Dermis blood vessel endothelial cell (primary cell): ENCODE measurements at regions not wholly inside any gene's neighbourhood (a gene's known extent, or its start where the extent isn't known, plus 50 kb on each side); places are given as distances from the start of the nearest gene placed in this dataset.

Experiments
- DNase-seq: peaks from one replicate; pipeline ENCODE4 v3.0.0; 2010

DNA sequence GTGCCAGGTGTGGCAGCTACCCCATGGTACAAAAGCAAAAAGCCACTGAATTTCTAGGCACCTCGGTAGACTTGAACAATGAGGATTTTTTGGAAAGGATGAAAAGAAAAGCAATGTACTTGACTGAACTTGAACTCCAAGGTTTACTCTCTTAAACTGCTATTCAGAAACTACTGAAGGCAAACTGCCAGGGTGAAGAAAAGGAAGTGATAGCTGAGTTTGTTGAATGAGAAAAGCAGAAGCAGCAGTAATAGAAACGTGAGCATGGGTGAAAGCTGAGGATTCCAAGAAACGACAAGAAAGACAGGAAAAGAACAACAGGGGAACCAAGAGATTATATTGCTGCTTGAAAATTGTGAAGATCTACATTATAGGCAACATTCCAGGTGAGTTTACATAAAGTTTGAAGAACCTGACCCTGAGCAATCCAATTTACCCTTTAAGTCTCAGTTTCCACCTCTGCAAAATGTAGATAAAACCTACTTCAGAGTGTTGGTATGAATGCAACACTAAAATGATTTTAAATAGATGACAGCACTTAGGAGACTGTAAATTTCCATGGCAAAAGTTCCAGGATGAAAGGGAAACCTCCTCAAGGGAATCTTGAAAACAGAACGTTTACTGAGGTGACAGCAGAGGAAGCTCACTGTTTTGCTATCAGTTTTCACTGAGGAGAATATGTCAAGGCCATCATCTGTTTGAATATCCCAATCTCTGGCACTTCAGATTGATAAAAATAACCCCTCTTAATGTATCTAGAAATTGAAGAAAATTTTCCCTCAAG is 245.8 kb downstream of the SPATA31D1 start:
- no peak for DNase-seq

GRCh38 chr9:82242285-82242963 is 253.9 kb downstream of the SPATA31D1 start:
- no peak for DNase-seq

DNA sequence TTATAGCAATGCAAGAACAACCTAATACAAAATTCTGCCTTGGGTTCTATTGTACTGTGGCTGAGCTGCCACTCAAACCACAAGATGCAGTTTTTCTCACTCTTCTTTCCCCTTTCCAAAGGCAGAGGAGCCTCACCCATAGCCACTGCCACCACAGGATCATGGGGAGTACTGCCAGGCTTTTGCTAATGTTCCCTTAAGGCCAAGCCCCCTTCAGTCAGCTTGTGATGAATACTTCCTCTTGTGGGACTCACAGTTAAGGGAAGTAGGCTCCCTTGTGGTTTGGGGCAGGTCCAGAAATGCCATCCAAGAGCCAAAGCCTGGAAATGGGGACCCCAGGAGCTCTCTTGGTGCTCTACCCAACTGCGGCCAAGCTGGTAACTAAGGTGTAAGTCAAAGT is 258.7 kb downstream of the SPATA31D1 start:
- no peak for DNase-seq

- no peak for DNase-seq
Observed at GRCh38 chr9:82252116-82252515, 263.5 kb downstream of the SPATA31D1 start.

DNA sequence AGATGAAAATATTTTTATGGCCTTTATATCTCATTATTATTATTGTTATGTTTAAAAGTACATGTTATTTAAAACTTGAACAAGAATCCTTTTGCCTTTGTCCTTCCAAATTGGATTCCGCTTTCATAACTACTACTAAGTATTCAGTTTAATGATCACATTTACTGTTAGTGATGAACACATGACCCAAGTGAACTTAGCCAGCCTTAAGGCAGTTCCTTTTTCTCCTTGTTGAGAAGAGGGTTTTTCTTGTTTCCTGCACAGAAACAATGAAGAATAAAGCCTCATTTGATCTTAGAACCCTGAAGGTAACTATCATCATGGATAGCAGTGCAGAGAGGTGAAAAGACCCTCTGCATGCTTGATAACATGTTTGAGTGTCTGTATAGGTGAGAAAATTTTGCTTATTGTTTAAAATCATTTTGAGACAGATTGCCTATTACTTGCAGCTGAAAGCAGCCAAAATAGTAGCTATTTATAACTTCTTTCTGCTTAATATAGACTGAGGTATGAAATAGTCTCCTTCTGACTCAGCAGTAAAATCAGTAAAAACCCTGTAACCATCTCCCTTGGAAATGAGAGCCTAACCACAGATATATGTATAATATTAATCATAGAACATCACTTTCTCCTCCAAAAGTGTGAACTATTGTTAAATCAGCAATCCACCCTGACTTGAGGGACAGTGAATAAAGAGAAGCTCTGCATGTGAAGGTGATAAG is 266.2 kb downstream of the SPATA31D1 start:
- no peak for DNase-seq

- DNase-seq = no peak
Observed at GRCh38 chr9:82255481-82256176, 267.1 kb downstream of the SPATA31D1 start.

- DNase-seq = no peak
Observed at GRCh38 chr9:82260691-82261090, 272.1 kb downstream of the SPATA31D1 start.

DNA sequence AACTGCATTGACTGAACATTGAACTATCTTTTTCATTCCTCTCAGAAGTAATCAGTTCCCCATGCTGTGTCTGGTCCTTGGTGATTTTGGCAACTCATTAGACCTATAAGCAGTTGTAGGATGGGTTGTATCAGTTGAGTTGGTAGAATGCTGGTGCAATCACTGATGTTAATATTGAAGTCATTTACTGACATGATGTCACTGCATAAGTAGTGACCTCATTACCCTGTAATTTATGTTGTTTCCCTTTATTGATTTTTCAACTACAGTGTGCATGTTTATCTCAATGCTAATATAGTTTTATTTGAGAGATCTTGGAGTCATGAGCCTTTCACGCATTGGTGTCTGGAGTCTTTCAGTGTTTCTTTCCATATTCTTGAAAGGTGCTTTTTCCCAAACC is 275.0 kb downstream of the SPATA31D1 start:
- no peak for DNase-seq

DNA sequence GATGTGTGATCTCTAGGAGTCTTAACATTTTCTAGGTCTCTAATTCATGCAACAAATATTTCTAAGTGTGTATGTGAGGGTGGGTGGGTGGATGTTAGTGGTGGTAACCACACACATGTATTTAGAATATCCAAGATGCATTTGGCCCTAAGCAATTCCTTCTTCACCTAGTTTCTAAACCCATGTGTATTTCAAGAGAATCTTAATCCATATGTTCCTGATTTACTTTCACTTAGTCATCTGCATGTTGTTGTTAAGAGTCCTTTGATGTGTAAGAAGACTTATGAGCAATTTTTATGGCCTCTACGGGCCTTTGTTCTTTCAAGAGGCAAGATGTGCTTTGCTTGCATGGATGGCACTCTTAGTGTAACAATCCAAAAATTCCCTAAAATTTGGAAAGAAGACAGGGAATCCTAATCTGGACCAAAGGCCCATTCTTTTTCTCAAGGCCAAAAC is 282.6 kb downstream of the SPATA31D1 start:
- no peak for DNase-seq

DNA sequence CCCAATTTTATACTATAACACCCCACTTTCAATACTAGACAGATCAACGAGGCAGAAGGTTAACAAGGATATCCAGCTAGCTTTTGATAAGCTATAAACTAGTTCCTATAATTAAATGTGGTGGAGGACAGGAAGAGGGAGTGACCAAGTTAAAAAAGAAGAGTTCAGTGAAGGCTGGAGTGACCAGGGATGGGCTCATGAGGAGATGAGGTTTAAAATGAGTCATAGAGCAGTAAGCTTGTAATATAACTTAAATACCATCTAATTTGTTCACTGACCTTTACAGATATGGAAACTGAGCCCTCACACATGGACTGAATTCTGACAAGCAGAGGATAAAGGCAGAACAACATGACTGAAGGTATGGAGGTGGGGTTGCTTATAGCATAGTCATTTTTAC is 284.5 kb downstream of the SPATA31D1 start:
- DNase-seq = no peak

GRCh38 chr9:82275258-82275927 is 286.8 kb downstream of the SPATA31D1 start:
- DNase-seq = no peak

- DNase-seq = no peak
Observed at GRCh38 chr9:82281066-82281465, 292.5 kb downstream of the SPATA31D1 start.

DNA sequence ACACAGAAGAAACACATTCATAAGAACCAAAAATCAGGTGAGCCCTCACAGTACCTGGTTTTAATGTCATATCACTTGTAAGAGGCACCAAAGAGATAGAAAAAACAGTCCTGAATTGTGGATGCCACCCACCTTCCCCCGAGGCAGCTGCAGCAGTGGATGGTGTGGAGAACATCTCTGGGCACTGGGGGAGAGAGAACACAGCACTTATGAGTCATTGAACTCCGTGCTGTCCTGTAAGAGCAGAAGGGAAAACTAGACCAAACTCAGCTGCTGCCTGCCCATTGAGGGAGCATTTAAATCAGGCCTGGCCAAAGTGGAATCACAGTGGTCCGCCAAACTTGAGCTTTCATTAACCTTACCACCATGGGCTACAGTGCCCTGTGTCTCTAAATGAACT is 296.2 kb downstream of the SPATA31D1 start:
- no peak for DNase-seq

DNA sequence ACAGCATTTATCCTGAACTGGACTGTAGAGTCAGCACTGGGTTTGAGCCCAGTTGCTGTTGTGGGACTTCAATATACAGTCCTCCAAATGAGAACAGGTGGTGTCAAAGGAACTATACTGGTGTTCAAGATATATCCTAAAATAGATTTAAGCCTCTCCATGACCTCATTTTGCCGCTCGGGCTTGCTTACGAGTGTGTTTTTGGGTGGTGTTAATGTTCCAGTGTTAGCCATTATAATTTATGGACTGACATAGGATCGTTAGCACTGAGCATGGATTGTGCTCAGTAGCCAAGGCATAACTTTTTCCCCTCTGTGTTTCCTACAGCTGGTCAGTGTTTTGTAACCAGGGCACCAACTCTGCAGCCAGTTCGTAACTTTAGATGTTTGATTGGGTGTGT is 306.6 kb downstream of the SPATA31D1 start:
- no peak for DNase-seq

DNA sequence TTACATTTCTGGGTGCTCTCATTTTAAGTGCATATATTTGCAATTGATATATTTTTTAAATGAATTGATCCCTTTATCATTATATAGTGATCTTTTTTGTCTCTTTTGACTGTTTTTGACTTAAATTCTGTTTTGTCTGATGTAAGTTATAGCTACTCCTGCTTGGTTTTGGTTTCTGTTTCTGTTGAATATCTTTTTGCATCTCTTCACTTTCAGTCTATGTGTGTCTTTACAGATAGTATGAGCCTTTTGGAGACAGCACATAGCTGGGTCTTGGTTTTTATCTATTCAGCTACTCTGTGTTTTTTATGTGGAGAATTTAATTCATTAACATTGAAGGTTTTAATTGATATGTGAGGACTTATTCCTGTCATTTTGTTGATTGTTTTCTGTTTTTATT is 311.3 kb downstream of the SPATA31D1 start:
- no peak for DNase-seq

- DNase-seq = no peak
Observed at GRCh38 chr9:82302968-82303655, 314.5 kb downstream of the SPATA31D1 start.

DNA sequence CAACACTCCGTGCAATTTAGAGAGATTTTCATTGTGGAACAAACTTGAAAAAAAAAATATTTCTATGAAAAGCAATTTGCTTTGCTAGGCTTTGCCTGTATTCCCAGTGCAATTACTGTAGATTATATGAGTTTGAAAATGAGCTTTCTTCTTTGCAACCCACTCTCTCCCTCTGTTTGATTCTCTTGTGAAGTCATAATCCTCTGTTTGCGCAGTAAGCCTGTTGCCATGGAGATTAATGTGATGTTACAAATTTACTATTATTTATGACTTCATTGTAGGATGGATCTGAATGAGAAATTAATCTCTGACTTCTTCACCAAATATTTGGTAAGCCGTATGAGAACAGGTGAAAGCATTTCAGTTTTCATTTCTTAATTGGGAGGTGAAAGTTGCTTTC is 320.3 kb downstream of the SPATA31D1 start:
- no peak for DNase-seq

DNA sequence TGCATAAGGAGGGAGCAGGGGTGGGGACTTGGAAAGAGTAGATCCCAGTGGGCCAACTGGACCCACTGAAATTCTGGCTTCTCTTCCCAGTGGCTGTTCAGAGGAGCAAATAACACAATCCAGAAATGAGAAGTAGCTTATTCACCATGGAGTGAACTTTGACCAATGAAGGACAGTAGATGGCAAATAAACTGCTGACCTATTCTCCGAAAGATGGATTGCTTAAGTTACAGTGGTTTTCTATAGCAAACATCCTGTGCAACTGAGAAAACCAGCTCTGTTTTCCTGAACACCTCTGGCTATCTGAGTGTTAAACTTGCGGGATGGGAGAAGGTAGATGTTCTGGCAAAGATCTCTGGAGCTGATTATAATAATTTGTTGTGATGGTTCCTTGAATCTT is 325.1 kb downstream of the SPATA31D1 start:
- DNase-seq = no peak

DNA sequence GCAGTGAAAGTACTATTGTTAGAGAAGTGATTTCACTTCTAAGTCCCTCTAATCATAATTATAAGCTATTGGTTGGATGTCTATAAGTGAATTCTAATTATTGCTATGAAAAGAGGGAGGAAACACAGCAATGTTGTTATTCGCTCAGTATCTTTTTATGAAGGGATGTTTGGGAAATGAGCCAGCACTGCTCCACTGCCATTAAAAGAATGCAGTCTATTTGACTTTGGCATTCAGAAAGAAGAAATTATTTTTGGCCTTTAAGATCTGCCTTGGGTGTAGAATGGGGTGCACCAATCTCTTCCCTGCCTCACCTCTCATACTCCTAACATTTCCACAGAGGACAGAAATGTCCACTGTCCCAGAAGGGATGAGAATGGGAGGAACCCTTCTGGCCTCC is 332.0 kb downstream of the SPATA31D1 start:
- no peak for DNase-seq

GRCh38 chr9:82325907-82326306 is 337.3 kb downstream of the SPATA31D1 start:
- DNase-seq = no peak

DNA sequence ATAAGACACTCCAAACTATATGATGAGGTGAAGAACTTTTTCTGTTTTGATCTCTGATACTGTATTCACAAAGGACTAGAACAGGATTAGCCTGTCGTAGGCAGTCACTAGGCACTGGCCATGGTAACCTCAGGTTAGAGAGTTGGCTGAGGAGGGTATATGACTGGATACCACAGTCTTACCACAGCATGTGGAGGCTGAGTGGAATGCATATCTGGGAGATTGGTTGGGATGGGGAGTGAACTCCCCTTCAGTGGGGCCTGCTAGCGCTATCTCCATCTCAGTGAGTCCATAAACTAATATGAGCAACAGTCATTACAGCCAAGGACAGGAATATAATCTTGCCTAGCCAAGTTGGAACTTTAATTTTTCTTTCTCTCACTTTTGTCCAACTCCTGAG is 339.1 kb downstream of the SPATA31D1 start:
- no peak for DNase-seq

GRCh38 chr9:82331079-82331478 is 342.5 kb downstream of the SPATA31D1 start:
- DNase-seq = no peak
